HG02943 (cell line): ENCODE measurements at regions not wholly inside any gene's neighbourhood (a gene's known extent, or its start where the extent isn't known, plus 50 kb on each side); places are given as distances from the start of the nearest gene placed in this dataset.
"Not testable (repeated sequence)": the region's sequence is repeated elsewhere in the genome, so short reads cannot be mapped to it uniquely, and the experiment has no call there.

Source experiments
- ATAC-seq: cut with Tn5 transposase; IDR thresholded peaks from one replicate; pipeline ENCODE4 v1.9.1; 2021; ENCODE audit warnings: mild to moderate bottlenecking, low read depth, moderate library complexity; ENCODE audit not compliant: unreplicated experiment

DNA sequence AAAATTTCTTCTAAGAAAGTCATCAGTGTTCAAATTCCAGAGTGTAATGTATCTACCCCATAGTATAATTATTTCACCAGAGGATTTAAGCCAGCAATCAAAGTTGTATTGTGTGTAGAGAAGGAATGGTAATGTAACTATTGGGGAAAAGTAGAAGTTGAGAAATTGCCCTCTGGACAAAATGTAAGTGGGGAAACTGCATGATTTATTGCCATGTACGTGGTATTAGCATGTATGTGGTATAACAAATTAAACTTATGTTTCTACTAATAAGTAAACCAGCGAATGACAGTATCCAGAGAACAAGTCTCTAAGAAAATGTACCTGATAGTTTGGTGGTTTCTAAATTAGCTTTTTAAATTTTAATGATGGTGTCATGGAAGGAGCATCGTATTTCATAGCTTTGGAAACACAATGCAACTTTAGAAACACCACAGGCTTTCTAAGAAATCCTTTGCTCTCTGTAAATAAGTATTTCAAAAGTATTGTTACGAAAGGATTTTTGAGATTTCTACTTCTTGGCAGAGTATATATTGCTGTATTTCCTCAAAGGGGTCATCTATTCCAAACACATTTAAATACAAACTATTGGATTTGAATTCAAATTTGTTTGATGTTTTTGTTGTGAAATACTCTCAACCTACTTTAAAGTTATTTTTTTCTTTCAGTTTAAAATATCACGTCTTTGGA is 1018.9 kb upstream of the ZEB2 start:
- no peak for ATAC-seq

DNA sequence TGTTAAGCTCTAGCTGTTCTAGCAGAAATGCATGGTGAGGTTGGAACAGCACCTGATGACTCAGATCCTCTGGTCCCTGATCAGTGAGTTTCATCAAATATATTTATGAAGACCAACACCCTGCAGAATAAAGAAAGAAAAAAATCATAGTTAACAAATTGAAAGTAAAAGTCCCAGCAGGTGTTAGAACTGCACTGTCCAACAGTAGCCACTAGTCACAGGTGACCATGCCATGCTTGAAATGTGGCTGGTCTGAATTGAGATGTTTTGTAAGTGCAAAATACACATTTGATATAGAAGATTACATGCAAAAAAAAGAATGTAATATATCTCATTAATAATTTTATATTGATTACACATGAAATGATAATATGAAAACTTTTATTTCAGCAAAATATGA is 1010.7 kb upstream of the ZEB2 start:
- no peak for ATAC-seq

DNA sequence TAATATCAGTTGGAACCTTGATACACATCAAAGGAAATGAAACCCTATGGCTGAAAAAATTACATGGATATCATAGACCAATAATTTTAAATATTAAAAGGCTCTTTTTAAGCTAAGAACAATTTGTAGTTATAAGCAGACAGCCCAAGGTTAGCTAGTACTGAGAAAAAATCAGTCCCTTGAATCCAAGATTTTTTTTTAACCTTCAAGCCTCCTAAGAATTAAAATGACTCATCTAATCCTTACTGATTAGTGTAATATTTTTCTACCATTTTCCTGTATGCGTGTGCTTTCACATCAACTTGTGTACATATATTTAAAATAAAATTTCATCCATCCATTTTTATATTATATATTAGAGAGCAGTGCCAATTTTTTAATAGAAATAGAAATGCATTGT is 1004.9 kb upstream of the ZEB2 start:
- no peak for ATAC-seq

DNA sequence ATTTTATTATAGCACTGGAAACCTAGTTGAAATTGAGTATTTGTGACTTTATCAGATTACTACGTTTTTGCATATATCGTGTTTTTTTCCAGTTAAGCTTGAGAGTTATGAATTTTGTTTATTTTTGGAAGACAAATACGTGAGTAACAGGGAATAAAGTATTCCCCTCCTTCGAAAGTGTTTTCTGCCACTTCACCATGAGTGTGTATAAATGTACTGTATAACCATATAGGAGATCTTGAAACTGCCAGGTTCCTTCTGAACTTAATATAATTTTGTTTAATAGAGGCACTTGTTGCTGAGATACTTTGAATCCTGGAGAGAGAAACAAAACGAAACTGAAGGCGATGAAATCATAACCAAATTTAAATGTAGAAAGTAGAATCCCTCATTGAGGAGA is 1004.4 kb upstream of the ZEB2 start:
- ATAC-seq: no peak

DNA sequence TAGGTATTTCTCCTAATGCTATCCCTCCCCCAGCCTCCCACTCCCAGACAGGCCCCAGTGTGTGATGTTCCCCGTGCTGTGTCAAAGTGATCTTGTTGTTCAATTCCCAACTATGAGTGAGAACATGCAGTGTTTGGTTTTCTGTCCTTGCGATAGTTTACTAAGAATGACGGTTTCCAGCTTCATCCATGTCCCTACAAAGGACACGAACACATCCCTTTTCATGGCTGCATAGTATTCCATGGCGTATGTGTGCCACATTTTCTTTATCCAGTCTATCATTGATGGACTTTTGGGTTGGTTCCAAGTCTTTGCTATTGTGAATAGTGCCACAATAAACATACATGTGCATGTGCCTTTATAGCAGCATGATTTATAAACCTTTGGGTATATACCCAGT is 999.3 kb upstream of the ZEB2 start:
- not testable (repeated sequence) for ATAC-seq

DNA sequence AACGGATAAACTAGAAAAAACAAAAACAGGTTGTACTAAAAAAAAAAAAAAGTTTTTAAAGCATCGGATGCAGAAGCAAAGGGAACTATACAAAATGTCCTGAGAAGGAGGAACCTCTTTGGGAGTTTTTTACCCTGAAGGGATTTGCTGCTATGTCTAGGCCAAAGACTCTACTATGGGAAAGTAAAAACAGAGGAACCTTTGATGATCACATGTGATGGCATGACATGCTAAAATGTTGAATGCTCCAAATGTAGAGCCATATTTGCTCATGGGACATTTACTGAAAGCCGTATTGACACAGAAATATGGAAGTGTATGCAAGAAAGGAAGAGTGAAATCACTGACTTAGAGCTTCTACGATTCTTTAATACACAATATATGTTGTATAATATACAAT is 992.0 kb upstream of the ZEB2 start:
- ATAC-seq: no peak

DNA sequence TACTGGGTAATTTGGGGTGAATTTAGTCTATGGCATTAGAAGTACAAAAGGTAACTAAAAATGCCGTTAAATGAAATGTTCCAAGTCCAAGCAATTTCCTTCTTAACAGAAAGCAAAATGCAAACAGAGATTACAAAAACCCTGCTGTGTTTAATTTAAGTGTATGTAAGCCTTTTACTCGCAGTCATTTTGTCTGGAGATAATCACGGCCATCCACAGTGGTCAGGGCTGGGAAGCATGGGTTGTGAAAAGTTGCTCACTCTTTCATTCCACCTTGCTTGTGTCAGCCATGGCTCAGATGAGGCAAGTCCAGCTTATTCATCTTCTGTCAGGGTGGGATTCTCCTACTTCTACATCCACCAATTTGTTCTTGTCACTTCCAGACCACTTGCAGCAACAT is 983.6 kb upstream of the ZEB2 start:
- no peak for ATAC-seq

DNA sequence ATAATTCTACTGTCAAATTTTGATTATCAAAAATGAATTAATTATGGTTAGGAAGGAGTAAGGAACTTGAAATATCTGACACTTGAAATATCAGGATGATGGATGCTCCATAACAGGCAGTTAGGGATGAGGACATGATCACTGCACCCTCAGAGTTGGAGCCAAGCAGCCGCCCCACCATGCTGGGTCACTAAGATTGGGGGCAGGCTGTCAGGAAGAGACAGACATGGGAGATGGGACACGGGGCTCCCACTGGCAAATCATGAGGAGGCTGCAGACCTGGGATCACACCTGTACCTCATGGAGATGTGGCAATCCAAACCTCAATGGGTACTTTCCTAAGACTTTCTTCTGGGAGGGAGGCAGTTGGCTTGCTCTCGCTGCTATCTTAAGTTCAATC is 982.0 kb upstream of the ZEB2 start:
- no peak for ATAC-seq

DNA sequence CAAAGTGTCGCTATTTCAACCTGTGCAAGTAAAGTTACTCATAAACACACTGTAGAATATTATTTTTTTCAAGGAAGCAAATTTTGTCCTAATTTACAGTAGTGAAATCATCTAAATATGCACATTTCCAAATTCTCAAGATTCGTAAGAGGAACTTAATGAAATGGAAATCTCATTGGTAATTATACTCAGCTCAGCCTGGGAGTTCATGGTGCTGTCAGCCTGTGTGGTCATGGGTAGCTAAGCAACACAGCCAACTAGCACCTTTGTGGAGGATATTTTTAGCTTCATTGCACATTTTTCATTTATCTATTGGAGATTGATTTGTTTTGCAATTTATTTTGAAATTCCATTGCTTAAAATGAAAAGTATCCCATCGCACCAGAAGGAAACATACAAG is 975.7 kb upstream of the ZEB2 start:
- no peak for ATAC-seq

DNA sequence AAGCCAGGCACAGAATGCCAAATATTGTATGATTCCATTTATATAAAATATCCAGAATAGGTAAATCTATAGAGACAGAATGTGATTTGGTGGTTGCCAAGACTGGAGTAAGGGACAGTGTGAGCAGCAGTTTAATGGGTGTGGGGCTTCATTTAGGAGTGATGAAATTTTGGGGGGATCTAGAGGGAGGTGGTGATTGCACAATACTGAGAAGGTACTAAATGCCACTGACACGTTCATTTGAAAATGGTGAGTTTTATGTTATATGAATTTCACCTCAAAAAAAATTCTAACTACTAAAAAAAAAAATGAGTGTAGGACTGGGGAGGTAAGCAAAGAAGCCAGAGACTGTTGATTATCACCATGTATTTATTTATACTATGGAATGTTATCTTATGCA is 974.5 kb upstream of the ZEB2 start:
- no peak for ATAC-seq

DNA sequence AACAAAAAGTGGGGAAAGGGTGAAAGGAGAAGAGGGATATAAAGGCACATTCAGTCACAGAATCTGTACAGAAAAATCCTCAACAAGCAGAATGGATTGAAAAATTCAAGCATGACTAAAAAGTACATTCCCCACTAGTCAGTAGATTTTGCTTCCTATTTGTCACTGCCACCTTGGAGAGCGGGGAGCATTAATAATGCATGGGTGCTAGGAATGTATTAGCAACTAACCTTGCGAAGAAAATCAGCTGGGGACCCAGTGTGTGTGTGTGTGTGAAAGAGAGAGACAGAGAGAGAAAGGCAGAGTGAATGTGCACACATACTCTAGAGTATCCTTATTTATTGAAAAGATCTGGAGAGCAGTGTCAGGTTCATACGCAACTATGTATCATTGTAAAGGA is 968.7 kb upstream of the ZEB2 start:
- no peak for ATAC-seq

DNA sequence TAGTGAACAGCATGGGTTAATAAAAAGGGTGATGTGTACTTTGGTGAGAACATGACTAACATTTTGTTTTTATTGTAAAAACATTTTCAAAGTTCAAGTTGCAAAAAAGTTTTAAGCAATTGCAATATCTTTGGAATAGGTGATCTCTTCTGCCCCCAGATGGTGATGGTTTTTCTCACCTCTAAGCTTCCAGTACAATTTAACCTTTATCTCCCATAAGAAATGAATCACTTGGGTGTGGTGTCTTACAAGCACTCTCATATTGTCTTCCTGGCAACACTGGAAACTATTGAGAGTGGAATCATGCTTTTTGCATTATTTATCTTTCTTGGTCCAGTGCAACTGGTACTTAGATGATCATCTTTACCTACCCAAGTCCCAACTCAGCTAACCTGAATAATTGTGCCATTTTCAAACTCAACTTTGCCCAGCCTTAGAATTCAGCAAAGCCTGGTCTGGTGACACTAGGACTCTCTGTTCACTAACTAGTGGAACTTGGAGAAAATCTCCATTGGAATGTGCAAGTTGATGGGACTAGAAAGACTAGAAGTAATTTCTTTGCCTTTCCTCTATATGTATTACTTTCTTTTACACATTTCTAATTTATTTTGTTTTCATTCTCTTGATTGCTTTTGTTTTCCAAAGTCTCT is 964.7 kb upstream of the ZEB2 start:
- ATAC-seq: no peak

DNA sequence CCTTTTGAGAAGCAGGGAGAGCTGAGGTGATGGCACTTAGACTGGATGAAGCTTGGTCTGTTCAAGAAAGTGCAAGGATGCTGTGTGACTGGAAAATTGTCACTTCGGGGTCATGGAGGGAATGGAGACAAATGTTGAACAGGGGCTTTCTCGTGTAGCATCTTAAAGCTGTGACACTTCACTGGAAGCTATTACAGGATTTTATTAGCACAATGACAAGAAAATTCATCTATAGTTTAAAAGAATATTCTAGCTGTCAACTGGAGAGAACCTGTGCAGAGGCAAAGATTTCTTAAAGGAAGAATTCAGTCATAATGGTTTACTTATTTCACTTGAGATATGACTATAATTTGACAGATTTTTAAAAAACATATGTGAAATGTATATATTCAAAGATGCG is 963.9 kb upstream of the ZEB2 start:
- ATAC-seq: no peak

DNA sequence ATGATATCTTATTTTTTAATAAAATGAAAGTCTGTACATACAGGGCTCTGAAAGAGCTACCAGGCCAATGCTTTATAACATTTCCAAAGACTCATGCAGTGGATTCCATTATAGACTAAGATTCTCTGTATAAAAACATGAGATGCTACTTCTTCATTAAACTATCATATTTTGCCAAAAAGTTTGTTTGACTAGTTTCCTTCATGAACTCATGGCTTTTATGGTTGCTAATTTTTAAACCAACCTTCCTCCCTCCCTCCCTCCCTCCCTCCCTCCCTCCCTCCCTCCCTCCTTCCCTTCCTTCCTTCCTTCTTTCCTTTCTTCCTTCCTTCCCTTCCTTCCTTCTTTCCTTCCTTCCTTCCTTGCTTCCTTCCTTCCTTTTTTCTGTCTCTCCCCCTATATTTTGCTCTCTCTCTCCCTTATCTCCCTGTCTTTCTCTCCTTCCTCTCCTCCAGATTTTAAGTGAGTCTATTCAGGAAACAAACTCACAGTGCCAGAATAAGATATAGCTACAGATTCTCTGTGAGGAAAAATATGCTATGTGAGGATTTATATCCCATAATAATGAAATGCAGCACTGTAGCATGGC is 961.5 kb upstream of the ZEB2 start:
- no peak for ATAC-seq

DNA sequence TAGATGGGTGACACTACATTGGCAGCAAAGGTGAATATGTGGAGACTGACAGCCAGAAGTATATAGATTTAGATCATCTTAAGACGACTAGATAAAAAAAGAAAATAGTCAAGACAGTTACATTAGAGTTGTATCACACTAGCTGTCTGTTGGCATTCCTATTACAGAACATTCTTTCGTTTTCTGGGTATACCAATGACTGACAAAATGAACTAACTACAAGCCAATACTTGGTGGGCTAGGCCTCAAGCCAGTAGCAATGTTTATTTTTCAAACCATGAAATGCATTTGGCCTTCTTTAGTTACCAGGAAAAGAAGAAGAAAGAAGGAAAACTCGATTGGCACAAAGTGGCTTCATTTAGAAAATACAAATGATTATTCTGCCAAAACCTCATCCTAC is 944.9 kb upstream of the ZEB2 start:
- ATAC-seq: no peak

DNA sequence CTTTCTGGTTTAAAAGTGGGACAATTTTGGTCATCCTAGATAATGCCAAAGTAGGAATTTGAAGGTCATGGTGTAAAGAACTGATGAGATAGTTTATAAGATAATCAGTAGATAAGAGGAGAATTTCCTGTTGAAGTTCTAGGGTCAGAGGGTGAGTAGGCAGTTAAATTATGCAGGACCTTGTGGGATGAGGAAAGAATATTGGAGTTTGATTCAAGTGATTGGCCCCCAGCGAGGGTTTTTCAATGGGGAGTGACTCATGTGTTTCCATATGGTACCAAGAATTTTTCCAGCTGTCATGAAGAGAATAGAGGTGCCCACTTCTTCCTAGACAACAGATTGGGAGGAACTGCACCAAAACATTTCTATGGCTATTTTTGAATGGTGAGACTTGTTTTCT is 940.2 kb upstream of the ZEB2 start:
- no peak for ATAC-seq

DNA sequence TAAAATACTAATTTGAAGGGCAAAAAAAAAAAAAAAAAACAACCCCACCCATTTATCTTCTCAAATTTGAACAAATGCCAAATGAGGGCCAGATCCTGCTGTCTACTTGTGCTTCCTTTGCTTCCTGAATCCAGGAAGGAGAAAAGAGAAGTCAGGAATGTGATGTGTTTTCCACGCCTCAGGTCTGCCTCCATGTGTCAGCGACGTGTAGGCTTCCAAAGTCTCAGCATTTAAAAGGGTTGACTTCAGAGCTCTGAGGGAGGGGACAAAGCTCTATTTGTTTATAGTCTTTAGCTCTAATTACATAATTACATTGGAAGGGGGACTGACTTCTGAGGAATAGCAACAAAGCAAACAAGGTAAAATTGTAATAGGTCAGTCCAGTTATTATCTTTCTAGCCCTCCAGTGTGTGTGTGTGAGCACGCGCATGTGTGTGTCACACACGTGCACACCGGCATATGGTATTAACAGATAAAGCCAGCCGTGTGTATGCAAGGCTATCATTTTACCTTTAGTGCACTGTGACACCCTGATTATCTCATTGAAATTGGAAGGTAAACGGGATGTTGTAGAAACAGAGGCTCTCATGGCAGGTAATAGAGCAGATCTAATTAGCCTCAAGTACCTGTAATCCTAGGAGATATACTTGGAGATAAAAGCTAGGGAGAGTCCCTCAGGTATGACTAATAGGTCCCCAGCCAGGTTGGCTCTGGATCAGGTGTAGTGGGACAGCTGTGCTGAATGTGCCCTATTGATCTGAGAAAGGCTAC is 911.4 kb upstream of the ZEB2 start:
- ATAC-seq: no peak

DNA sequence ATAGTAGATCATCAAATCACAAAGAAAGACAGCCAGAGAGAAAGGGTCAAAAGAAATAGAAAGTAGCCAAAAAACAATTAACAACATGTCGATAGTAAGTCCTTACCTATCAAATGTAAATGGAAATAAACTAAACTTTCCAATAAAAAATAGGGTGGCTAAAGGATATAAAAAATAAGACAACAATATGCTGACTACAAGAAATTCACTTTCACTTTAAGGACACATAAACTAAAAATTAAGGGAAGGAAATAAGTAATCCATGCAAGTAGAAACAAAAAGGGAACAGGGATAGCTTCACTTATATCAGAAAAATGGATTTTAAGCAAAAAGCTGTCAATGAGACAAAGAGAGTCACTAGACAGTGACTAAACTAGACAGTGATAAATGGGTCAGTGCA is 903.9 kb upstream of the ZEB2 start:
- ATAC-seq: no peak

DNA sequence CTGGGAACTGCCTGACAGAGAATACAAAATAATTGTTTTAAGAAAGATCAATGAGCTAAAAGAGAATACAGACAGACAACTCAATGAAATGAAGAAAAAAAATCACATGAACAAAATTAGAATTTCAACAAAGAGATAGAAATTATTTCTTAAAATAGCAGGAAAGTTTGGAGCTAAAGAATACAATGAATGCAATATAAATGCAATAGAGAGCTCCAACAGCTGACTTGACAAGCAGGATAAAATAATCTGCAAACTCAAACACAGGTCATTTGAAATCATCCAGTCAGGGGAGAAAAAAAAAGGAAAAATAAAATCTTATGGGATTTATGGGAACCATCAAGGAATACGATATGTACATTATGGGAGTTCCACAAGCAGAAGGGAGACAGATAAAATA is 902.7 kb upstream of the ZEB2 start:
- no peak for ATAC-seq

DNA sequence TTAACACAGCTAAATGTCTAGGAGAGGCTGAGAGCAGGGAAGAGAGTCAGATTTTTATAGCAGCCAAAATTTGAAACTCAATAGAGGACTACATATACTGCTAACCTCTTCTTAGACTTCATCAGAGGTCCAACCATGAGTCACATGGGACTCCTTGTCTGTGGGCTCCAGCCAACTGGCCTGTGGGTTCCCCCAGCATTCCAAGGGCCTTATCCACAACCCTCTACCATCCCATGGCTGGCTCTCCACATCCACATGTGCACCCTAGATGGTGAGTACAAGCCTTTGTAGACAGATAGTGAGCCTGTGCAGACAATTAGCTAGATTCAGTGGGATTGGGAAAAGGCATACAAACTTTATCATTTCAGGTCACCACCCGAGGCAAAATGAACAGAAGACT is 901.9 kb upstream of the ZEB2 start:
- ATAC-seq: no peak

DNA sequence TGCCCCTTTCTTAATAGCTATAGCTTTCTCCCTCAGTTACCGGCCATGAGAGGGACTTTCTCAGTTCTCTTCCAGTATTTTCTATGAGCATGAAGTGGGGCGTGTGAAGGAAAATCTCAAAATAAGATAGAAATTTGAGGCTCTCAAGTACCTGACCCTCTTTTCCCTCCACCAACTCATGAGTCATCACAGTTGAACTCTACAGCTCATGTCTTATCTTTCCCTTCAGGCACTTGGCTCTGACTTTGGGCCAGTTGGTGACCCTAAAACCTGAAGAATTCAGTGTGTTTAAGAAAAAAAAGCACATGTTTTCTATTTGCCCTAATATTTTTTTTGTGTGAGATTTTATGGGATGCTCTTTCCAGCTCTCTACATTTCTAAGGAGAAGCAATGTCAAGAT is 896.7 kb upstream of the ZEB2 start:
- no peak for ATAC-seq

DNA sequence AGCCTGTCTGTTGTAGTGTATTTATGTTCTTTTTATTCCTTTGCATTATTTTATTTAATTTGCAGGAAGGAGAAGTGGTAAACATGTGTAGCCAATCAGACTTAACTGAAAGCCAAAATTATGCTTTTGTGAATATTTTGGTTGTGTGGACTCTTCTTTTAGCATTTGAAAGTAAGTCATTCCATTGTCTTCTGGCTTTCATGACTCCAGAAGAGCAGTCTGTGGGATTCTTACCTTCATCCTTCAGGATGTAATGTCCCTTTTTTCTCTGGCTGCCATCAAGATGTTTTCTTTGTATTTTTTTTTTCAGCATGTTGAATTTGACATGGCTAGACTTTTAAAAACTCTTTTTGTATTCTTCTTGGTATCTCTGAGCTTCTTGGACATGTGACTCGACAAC is 895.2 kb upstream of the ZEB2 start:
- no peak for ATAC-seq
